OCI-LY3 (cell line): ENCODE measurements at regions not wholly inside any gene's neighbourhood (a gene's known extent, or its start where the extent isn't known, plus 50 kb on each side); places are given as distances from the start of the nearest gene placed in this dataset.
A peak's percentile ranks its signal among the peaks of the same experiment; 100 is the strongest.

ENCODE experiments used
- H2AFZ ChIP-seq: fragments of 200-600, 300-600 bp; shearing (Covaris generic); 2 replicates; pipeline ENCODE4 v1.6.0; 2014; ENCODE audit warnings: antibody characterized with exemption, low read depth, low read length
- H3K27ac ChIP-seq: fragments of 200-600, 300-600 bp; sonication (generic); 2 replicates; pipeline ENCODE4 v1.5.1; 2014; ENCODE audit warnings: mild to moderate bottlenecking, low read length, moderate library complexity, mixed read lengths
- H3K27me3 ChIP-seq: fragments of 200-600, 300-600 bp; sonication (generic); 2 replicates; pipeline ENCODE4 v1.6.1; 2014; ENCODE audit warnings: low read depth, low read length, mixed read lengths
- H3K36me3 ChIP-seq: fragments of 200-600, 300-600 bp; sonication (generic); replicated peaks from 2 replicates; pipeline ENCODE3; 2014; ENCODE audit warnings: low read depth, low read length, mixed read lengths
- H3K4me1 ChIP-seq: fragments of 300-600, 200-600 bp; sonication (generic); 2 replicates; pipeline ENCODE4 v1.6.1; 2014; ENCODE audit warnings: low read length, mixed read lengths
- H3K4me2 ChIP-seq: fragments of 200-600, 300-600 bp; sonication (generic); 2 replicates; pipeline ENCODE4 v1.6.1; 2014; ENCODE audit warnings: low read length, mixed read lengths
- H3K4me3 ChIP-seq: fragments of 300-600, 200-600 bp; sonication (generic); 2 replicates; pipeline ENCODE4 v1.5.1; 2014; ENCODE audit warnings: antibody characterized with exemption, mild to moderate bottlenecking, low read length, moderate library complexity
- H3K79me2 ChIP-seq: fragments of 300-600, 200-600 bp; shearing (Covaris generic); 2 replicates; pipeline ENCODE4 v1.6.1; 2014; ENCODE audit warnings: mild to moderate bottlenecking, low read length, mixed read lengths
- H3K9ac ChIP-seq: fragments of 300-600, 200-600 bp; shearing (Covaris generic); 2 replicates; pipeline ENCODE4 v1.6.0; 2014; ENCODE audit warnings: mild to moderate bottlenecking, low read length, moderate library complexity
- H3K9me3 ChIP-seq: fragments of 200-600, 300-600 bp; shearing (Covaris generic); 2 replicates; pipeline ENCODE4 v1.6.1; 2014; ENCODE audit warnings: low read length, mixed read lengths; ENCODE audit not compliant: insufficient read depth
- H4K20me1 ChIP-seq: fragments of 200-600, 300-600 bp; sonication (generic); 2 replicates; pipeline ENCODE4 v1.6.1; 2016; ENCODE audit warnings: low read length, mixed read lengths; ENCODE audit not compliant: insufficient read depth
- CTCF ChIP-seq: fragments of 200-600, 300-600 bp; sonication (generic); IDR thresholded peaks from 2 replicates; pipeline ENCODE4 v1.5.1; 2014; ENCODE audit warnings: antibody characterized with exemption, low read length, low read depth
- EZH2phosphoT487 ChIP-seq: fragments of 200-600 bp; shearing (Covaris generic); IDR thresholded peaks from 2 replicates; pipeline ENCODE4 v1.6.1; 2018; ENCODE audit warnings: antibody characterized with exemption, mixed run types, low read depth

GRCh38 chr13:80718970-80719369 is 378.0 kb upstream of the SPRY2 start:
- Histone ChIP-seq H3K9ac (no peak overlapping the region), H3K36me3 (no peaks in the 10 kb centered on the region), H3K4me3 (no peak overlapping the region), H4K20me1 (no peaks in the 10 kb centered on the region), H3K79me2 (no peaks in the 10 kb centered on the region), H2AFZ (no peak overlapping the region), H3K9me3 (no peaks in the 10 kb centered on the region), H3K4me2 (no peak overlapping the region), H3K4me1 (no peaks in the 10 kb centered on the region), H3K27ac (no peak overlapping the region), H3K27me3 (no peaks in the 10 kb centered on the region)
- TF ChIP-seq EZH2phosphoT487 (no peak), CTCF (no peak)

DNA sequence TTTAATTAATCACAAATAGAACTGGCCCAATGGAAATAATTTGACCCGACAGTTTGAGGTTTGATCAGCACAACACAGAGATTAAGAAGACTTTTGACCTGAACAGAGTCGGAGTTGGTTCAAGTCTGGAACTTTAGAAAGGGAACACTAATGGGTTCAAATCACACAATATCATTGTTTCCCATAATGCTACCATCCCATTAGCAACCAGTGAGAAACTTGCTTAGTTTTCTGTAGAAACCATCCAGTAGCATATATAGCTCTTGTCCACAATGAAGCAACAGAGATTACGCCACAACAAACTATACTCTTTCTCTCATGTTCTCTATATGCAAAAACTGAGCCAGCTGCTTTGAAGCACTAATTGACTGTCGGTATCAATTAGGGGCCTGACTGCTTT is 376.9 kb upstream of the SPRY2 start:
- H3K9me3 ChIP-seq = no peaks in the 10 kb centered on the region
- TF ChIP-seq EZH2phosphoT487 (no peak), CTCF (no peak)
- no peaks in the 10 kb centered on the region for H4K20me1 ChIP-seq
- no peak overlapping the region for H3K4me3 ChIP-seq
- H2AFZ ChIP-seq = no peak overlapping the region
- no peaks in the 10 kb centered on the region for H3K36me3 ChIP-seq
- H3K4me2 ChIP-seq = no peak overlapping the region
- no peak overlapping the region for H3K9ac ChIP-seq
- H3K79me2 ChIP-seq = no peaks in the 10 kb centered on the region
- H3K4me1 ChIP-seq = no peaks in the 10 kb centered on the region
- no peaks in the 10 kb centered on the region for H3K27me3 ChIP-seq
- no peak overlapping the region for H3K27ac ChIP-seq

- no peaks in the 10 kb centered on the region for H3K27me3 ChIP-seq
- no peaks in the 10 kb centered on the region for H4K20me1 ChIP-seq
- no peak for TF ChIP-seq CTCF
- TF ChIP-seq EZH2phosphoT487 = no peak
- H3K4me2 ChIP-seq = peak overlapping the region; percentile 12; the same call in 1 of the 2 replicates
- H3K79me2 ChIP-seq = no peaks in the 10 kb centered on the region
- peak overlapping the region; percentile 34 for H2AFZ ChIP-seq
- no peak overlapping the region for H3K9ac ChIP-seq
- no peak overlapping the region for H3K4me3 ChIP-seq
- H3K27ac ChIP-seq = no peak overlapping the region
- no peaks in the 10 kb centered on the region for H3K36me3 ChIP-seq
- H3K9me3 ChIP-seq = no peaks in the 10 kb centered on the region
- H3K4me1 ChIP-seq = no peaks in the 10 kb centered on the region
Measured at GRCh38 chr13:80716610-80717081, 375.7 kb upstream of the SPRY2 start.

DNA sequence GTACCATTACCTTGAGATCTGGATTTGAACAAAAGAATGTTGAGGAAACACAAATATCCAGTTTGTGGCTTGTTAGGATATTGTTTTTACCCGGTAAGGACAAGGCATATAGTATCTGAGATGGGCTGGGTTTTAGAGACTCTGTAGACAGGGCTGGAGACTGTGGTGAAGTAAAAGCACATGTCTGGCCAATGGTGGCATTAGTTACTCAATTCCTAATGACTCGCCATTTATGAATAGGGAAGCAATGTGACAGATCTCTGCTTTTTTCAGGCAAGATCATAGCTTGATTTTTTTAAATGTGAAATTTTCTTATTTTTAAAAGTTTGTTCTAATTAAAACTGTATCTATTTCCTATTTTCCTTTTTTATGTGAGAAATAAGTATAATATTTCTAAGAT is 371.1 kb upstream of the SPRY2 start:
- no peaks in the 10 kb centered on the region for H3K79me2 ChIP-seq
- no peak overlapping the region for H2AFZ ChIP-seq
- no peaks in the 10 kb centered on the region for H3K27me3 ChIP-seq
- no peak overlapping the region for H3K4me3 ChIP-seq
- no peak overlapping the region for H3K9ac ChIP-seq
- no peak overlapping the region for H3K27ac ChIP-seq
- H4K20me1 ChIP-seq = no peaks in the 10 kb centered on the region
- H3K4me2 ChIP-seq = no peak overlapping the region
- H3K9me3 ChIP-seq = no peaks in the 10 kb centered on the region
- no peak for TF ChIP-seq EZH2phosphoT487
- no peak for TF ChIP-seq CTCF
- H3K4me1 ChIP-seq = no peaks in the 10 kb centered on the region
- H3K36me3 ChIP-seq = no peaks in the 10 kb centered on the region
